Glutamatergic neuron (in vitro differentiated cells): ENCODE measurements at regions not wholly inside any gene's neighbourhood (a gene's known extent, or its start where the extent isn't known, plus 50 kb on each side); places are given as distances from the start of the nearest gene placed in this dataset.

Source experiments
- DNase-seq: peaks from one replicate; pipeline ENCODE4 v3.0.0; 2022
- H3K27ac Mint-ChIP-seq: one replicate; pipeline ENCODE4 v1.8.0; 2020; ENCODE audit warnings: mild to moderate bottlenecking, mixed read lengths, inconsistent platforms; ENCODE audit not compliant: unreplicated experiment
- H3K27me3 Mint-ChIP-seq: one replicate; pipeline ENCODE4 v1.8.0; 2020; ENCODE audit warnings: mild to moderate bottlenecking, moderate library complexity, mixed read lengths, inconsistent platforms; ENCODE audit not compliant: unreplicated experiment
- H3K36me3 Mint-ChIP-seq: one replicate; pipeline ENCODE4 v1.8.0; 2020; ENCODE audit warnings: mild to moderate bottlenecking, mixed read lengths, inconsistent platforms; ENCODE audit not compliant: unreplicated experiment
- H3K4me1 Mint-ChIP-seq: one replicate; pipeline ENCODE4 v1.8.0; 2020; ENCODE audit warnings: mild to moderate bottlenecking, low read depth, mixed read lengths, inconsistent platforms; ENCODE audit not compliant: unreplicated experiment
- H3K4me3 Mint-ChIP-seq: one replicate; pipeline ENCODE4 v1.8.0; 2020; ENCODE audit warnings: mild to moderate bottlenecking, mixed read lengths, inconsistent platforms; ENCODE audit not compliant: unreplicated experiment
- H3K9me3 Mint-ChIP-seq: one replicate; pipeline ENCODE4 v1.8.0; 2020; ENCODE audit warnings: mild to moderate bottlenecking, moderate library complexity, mixed read lengths, inconsistent platforms; ENCODE audit not compliant: unreplicated experiment
- TF ChIP-seq, protein P1 (sequence below): fragments of 200-600 bp; sonication (generic); IDR thresholded peaks from one replicate; pipeline ENCODE4 v1.5.0; 2021; ENCODE audit not compliant: partially characterized antibody, unreplicated experiment

DNA sequence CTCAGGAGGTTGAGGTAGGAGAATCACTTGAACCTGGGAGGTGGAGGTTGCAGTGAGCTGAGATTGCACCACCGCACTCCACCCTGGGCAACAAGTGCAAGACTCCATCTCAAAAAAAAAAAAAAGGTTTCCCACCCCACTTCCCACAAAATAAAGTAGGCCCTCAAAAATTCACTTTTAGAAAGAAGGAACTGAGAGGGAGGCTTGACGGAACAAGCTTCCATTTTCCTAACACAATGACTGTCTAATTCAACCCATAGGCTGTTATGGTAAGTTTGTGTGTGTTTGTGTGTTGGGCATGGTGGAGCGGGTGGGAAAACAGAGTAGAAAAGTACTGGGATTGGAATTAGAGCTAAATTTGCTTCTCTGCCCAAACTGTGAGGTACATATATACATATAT lies 98.4 kb upstream of the MAN1A1 start:
- DNase-seq: no peak
- H3K9me3 Mint-ChIP-seq: peaks cover 3% of the 10 kb centered on the region
- H3K27me3 Mint-ChIP-seq: peaks cover 6% of the 10 kb centered on the region
- no peak overlapping the region for H3K27ac Mint-ChIP-seq
- peaks cover 4% of the 10 kb centered on the region for H3K36me3 Mint-ChIP-seq
- H3K4me3 Mint-ChIP-seq: no peak overlapping the region
- H3K4me1 Mint-ChIP-seq: peaks cover 25% of the 10 kb centered on the region
- TF ChIP-seq, protein P1, sequence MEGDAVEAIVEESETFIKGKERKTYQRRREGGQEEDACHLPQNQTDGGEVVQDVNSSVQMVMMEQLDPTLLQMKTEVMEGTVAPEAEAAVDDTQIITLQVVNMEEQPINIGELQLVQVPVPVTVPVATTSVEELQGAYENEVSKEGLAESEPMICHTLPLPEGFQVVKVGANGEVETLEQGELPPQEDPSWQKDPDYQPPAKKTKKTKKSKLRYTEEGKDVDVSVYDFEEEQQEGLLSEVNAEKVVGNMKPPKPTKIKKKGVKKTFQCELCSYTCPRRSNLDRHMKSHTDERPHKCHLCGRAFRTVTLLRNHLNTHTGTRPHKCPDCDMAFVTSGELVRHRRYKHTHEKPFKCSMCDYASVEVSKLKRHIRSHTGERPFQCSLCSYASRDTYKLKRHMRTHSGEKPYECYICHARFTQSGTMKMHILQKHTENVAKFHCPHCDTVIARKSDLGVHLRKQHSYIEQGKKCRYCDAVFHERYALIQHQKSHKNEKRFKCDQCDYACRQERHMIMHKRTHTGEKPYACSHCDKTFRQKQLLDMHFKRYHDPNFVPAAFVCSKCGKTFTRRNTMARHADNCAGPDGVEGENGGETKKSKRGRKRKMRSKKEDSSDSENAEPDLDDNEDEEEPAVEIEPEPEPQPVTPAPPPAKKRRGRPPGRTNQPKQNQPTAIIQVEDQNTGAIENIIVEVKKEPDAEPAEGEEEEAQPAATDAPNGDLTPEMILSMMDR: no peak

DNA sequence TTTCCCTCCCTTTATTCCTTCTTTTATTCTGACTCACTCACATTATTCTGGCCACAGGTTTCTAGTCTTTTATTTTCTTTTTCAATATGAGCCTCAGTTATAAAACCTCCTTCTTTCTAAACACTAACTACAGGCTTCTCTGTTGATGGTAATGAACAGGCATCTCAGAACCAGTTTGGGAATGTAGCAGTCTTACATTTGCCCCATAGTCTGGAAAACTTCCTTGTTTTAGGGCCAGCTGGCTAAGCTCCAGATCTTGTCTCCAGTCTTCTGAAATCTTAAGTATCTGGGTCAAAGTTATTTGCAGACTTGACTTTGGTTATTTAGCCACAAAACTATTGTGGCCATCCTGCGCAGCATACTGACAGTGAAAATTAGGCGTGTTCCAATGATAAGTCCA lies 97.0 kb upstream of the MAN1A1 start:
- TF ChIP-seq, protein P1: no peak

DNA sequence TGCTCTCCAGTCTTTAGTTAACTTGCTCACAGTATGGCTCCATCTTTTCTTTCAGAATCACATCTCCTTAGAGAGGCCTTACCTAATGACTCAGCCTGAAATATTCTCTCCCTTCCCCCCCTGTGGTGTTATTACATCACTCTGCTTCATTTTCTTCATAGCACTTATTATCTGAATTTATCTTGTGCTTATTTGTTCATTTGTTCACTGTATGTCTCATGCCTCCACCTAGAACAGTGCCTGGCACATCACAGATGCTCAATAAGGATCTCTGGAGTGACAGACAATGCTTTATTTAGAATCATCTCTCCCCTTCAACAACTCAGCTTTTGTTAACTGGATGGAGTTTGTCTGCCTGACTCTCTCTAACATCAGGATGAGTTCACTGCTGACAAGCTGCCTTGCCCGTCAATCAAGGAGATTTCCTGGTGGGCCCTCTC lies 96.6 kb upstream of the MAN1A1 start:
- H3K4me3 Mint-ChIP-seq: no peak overlapping the region
- peaks cover 6% of the 10 kb centered on the region for H3K27me3 Mint-ChIP-seq
- H3K36me3 Mint-ChIP-seq: peaks cover 4% of the 10 kb centered on the region
- peak overlapping the region; percentile 17 for H3K27ac Mint-ChIP-seq
- TF ChIP-seq, protein P1: no peak
- no peak for DNase-seq
- H3K4me1 Mint-ChIP-seq: peaks cover 24% of the 10 kb centered on the region
- peaks cover 4% of the 10 kb centered on the region for H3K9me3 Mint-ChIP-seq

More for the DNA sequence above, 97.0 kb upstream of the MAN1A1 start:
- peaks cover 6% of the 10 kb centered on the region for H3K27me3 Mint-ChIP-seq
- H3K27ac Mint-ChIP-seq: no peak overlapping the region
- peaks cover 24% of the 10 kb centered on the region for H3K4me1 Mint-ChIP-seq
- no peak overlapping the region for H3K4me3 Mint-ChIP-seq
- DNase-seq: no peak
- H3K9me3 Mint-ChIP-seq: peaks cover 4% of the 10 kb centered on the region
- H3K36me3 Mint-ChIP-seq: peaks cover 4% of the 10 kb centered on the region

DNA sequence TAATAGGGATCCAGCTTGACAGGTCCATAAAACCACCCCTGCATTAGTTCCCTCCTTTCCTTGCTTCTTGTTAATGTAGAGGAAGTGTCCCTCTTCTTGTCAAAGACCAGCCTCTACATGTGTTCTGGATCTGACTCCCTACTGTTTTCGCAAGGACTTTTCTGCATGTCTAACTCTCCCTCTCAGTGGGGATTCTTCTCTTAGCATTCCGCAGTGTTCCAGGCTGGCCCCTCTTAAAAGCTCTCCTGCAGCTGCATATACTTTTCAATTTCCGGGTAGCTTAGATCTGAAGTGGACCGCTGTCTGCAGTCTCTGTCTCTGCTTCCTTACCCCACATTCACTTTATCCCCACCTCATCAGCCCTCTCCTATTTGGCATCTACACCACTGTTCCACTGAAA lies 96.1 kb upstream of the MAN1A1 start:
- H3K9me3 Mint-ChIP-seq: peaks cover 4% of the 10 kb centered on the region
- H3K27me3 Mint-ChIP-seq: peaks cover 6% of the 10 kb centered on the region
- peak overlapping the region; percentile 17 for H3K27ac Mint-ChIP-seq
- H3K4me3 Mint-ChIP-seq: no peak overlapping the region
- peaks cover 24% of the 10 kb centered on the region for H3K4me1 Mint-ChIP-seq
- TF ChIP-seq, protein P1: no peak
- no peak for DNase-seq
- peaks cover 4% of the 10 kb centered on the region for H3K36me3 Mint-ChIP-seq

DNA sequence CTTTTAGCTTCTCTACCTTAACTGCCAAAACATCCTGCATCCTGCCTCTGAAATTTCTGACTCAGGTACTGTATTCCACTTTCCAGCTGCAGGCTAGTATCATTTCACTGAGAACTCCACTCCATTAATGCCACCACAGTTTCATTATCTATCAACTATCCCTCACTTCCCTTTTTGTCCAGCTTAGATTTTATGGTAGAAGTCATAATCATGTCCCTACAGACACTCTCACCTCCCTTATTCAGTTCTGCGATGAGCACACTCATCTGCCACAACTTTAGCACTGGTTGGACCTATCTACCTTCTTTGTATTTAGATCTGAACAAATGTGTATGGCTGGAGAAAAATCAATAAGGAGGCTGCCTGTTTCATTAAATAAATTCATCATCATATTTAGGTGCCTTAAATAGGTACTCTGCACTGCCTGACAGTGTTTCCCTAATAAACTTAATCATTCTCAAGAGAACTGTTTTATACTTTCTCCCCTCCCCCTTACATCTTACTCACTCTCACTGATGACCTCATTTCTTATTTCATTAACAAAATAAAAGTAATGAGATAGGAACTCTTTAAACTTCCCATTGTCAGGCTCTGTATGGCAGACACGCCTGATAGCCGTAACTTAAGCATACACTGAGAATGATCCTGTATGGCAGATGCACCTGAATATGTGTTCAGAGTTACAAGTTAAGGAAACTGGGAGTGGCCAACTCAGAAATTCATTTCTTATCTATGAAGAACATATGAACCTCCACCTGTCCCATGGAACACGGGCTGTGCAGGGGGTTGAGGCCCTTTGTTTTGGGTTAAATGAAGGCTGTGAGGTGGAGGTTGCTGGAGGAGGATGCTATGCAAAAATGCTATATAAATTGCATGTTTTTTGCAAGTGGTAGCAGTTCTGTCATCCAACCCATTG lies 95.3 kb upstream of the MAN1A1 start:
- TF ChIP-seq, protein P1: no peak
- no peak overlapping the region for H3K4me3 Mint-ChIP-seq
- no peak overlapping the region for H3K27ac Mint-ChIP-seq
- no peak for DNase-seq
- H3K9me3 Mint-ChIP-seq: peaks cover 1% of the 10 kb centered on the region
- H3K27me3 Mint-ChIP-seq: peaks cover 4% of the 10 kb centered on the region
- peaks cover 4% of the 10 kb centered on the region for H3K36me3 Mint-ChIP-seq
- peaks cover 24% of the 10 kb centered on the region for H3K4me1 Mint-ChIP-seq
